Uterus (tissue), 3 donors: ENCODE measurements at regions not wholly inside any gene's neighbourhood (a gene's known extent, or its start where the extent isn't known, plus 50 kb on each side); places are given as distances from the start of the nearest gene placed in this dataset.

Experiments used
- DNase-seq, 2 donors: peaks; one replicate each; pipeline ENCODE4 v3.0.0-alpha.2; 2019 to 2020
- H3K27ac ChIP-seq, 2 donors: fragments of 200-600 bp; sonication (generic); 1 replicate in 1 of 2; 2 replicates in 1 of 2; pipeline ENCODE4 v1.5.1; 2016 to 2018
- H3K27me3 ChIP-seq, 2 donors: fragments of 200-600 bp; sonication (generic); one replicate each; pipeline ENCODE4 v1.5.1; 2018 to 2019; ENCODE audit warnings: control low read depth in 1 of 2
- H3K36me3 ChIP-seq, 2 donors: fragments of 200-600 bp; sonication (generic); one replicate each; pipeline ENCODE4 v1.5.1; 2019; ENCODE audit warnings: control low read depth in 1 of 2
- H3K4me1 ChIP-seq, 2 donors: fragments of 200-600 bp; sonication (generic); one replicate each; pipeline ENCODE4 v1.5.1; 2018 to 2019; ENCODE audit warnings: control low read depth in 1 of 2
- H3K4me3 ChIP-seq, 2 donors: fragments of 200-600 bp; sonication (generic); 1 replicate in 1 of 2; 2 replicates in 1 of 2; pipeline ENCODE4 v1.5.1; 2018 to 2019; ENCODE audit warnings: mild to moderate bottlenecking in 1 of 2
- H3K9me3 ChIP-seq, 2 donors: fragments of 200-600 bp; sonication (generic); one replicate each; pipeline ENCODE4 v1.5.1; 2019; ENCODE audit warnings: control low read depth in 1 of 2
- POLR2A ChIP-seq, 2 donors: fragments of 450-650 bp; IDR thresholded peaks; one replicate each; pipeline ENCODE4 v1.6.1; 2016; ENCODE audit warnings: antibody characterized with exemption in 2 of 2, mild to moderate bottlenecking in 1 of 2, moderate library complexity in 1 of 2
- intact Hi-C: fragments of 100-400 bp; cut with DNase I; formaldehyde crosslinking; loops from one replicate; pipeline ENCODE4 v1.15.1; 2023; ENCODE audit warnings: low total_unique reads
- TF ChIP-seq, protein P1 (sequence below), 4 experiments: fragments of 200-600 bp in 2 of 4; fragments of 450-650 bp in 2 of 4; sonication (generic) in 2 of 4; IDR thresholded peaks; one replicate each; pipeline ENCODE4 v1.5.1; 2016 to 2019; ENCODE audit warnings: antibody characterized with exemption in 4 of 4, mild to moderate bottlenecking in 2 of 4, moderate library complexity in 1 of 4
- donor health status: DM: yes; HTN: yes; CAD: no.

DNA sequence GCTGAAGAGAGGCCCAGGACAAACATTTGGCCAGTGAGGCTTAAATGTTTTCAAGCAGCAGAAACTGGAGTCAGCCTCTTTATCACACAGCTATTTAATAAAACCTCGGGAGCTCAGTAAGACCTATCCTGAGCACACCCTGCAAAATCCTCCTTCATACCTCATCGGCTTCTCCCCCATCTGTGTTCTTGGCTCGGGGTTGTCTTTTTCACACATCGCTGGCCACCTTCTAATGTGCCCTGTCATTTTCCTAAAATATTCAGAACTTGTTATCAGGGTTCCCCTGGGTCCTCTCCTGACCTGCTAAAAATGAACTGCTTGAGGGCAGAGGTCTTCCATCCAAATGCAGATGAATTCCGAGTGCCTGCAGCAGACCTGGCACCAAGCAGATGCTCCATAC, 310.3 kb upstream of the AKR1E2 start:
- Histone ChIP-seq H3K27me3 (no peaks in the 10 kb centered on the region), H3K36me3 (no peaks in the 10 kb centered on the region), H3K27ac (peak overlapping the region in 1 of 2 donors; percentile 67), H3K4me3 (no peak overlapping the region), H3K9me3 (no peaks in the 10 kb centered on the region), H3K4me1 (no peaks in the 10 kb centered on the region)
- intact Hi-C loops: no loop called here
- no peak for DNase-seq
- TF ChIP-seq POLR2A (IDR thresholded peaks at IDR 0.05): no peak
- TF ChIP-seq, protein P1, sequence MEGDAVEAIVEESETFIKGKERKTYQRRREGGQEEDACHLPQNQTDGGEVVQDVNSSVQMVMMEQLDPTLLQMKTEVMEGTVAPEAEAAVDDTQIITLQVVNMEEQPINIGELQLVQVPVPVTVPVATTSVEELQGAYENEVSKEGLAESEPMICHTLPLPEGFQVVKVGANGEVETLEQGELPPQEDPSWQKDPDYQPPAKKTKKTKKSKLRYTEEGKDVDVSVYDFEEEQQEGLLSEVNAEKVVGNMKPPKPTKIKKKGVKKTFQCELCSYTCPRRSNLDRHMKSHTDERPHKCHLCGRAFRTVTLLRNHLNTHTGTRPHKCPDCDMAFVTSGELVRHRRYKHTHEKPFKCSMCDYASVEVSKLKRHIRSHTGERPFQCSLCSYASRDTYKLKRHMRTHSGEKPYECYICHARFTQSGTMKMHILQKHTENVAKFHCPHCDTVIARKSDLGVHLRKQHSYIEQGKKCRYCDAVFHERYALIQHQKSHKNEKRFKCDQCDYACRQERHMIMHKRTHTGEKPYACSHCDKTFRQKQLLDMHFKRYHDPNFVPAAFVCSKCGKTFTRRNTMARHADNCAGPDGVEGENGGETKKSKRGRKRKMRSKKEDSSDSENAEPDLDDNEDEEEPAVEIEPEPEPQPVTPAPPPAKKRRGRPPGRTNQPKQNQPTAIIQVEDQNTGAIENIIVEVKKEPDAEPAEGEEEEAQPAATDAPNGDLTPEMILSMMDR (IDR thresholded peaks at IDR 0.05): no peak

DNA sequence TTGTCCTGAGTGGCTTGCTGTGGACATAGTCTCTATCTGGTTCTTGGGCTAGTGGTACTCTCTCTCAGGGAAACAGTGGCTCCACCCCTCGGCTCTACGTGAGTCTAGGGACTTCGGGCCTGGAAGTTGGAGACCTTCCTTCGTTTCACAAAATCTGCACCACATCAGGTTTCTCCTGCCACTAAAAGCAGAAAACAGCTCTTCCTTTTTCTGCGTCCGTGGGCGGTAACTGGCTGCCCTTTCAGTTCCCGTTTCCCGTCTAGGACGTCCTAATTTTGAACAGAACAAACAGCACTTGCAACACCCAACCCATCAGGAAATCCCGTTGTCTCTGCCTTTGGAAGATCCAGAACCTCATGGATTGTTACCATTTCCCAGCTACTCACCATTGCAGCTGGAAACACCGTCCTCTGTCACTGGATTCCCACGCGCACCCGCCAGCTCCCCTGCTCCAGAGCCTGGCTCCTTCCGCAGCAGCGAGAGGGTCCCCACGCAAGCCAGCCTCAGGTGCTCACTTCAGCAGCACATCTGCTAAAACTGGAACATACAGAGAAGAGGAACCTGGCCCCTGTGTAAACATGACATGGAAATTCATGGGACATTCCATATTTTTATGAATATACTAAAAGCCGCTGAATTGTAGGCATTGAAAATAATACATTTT, 311.4 kb upstream of the AKR1E2 start:
- Histone ChIP-seq H3K9me3 (no peaks in the 10 kb centered on the region), H3K4me3 (no peak overlapping the region), H3K27me3 (no peaks in the 10 kb centered on the region), H3K27ac (peak overlapping the region; percentile 54 to 67), H3K4me1 (no peaks in the 10 kb centered on the region), H3K36me3 (no peaks in the 10 kb centered on the region)
- TF ChIP-seq POLR2A (IDR thresholded peaks at IDR 0.05): no peak
- TF ChIP-seq, protein P1 (IDR thresholded peaks at IDR 0.05): no peak
- peak; percentile 61 to 69 for DNase-seq
- intact Hi-C loops: no loop called here

DNA sequence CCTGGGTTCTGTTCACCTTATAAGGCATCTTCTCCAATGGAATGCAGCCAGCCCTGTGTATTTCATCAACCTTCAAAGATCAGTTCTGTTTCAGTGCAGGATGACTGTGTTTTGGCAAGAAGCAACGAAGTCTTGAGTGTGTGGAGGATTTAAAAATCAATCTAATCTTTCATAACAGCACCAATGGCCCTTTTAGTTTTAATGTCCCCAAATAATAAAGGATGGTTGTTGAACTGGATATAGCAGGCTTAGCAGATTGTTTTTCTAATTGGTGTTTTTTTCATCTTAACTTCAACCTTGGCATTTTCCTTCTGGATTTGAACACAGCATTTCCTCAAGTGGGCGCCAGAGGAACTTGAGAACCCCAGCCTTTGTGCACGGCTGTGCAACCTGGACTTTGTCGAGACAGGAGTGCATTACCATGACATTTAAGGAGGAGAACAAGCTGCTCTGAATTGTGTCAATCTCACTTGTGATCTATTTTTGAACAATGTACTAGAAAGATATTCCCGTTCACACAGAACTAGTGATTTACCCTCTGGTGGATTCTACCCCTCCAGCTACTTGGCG, 313.3 kb upstream of the AKR1E2 start:
- intact Hi-C loops: no loop called here
- no peak for TF ChIP-seq POLR2A (IDR thresholded peaks at IDR 0.05)
- TF ChIP-seq, protein P1 (IDR thresholded peaks at IDR 0.05): peak; percentile 32 to 51 (median 50)
- Histone ChIP-seq H3K27ac (peak overlapping the region; percentile 53 to 54), H3K36me3 (no peaks in the 10 kb centered on the region), H3K27me3 (no peaks in the 10 kb centered on the region), H3K9me3 (no peaks in the 10 kb centered on the region), H3K4me3 (no peak overlapping the region), H3K4me1 (no peaks in the 10 kb centered on the region)
- DNase-seq: peak in 1 of 2 donors; percentile 60

DNA sequence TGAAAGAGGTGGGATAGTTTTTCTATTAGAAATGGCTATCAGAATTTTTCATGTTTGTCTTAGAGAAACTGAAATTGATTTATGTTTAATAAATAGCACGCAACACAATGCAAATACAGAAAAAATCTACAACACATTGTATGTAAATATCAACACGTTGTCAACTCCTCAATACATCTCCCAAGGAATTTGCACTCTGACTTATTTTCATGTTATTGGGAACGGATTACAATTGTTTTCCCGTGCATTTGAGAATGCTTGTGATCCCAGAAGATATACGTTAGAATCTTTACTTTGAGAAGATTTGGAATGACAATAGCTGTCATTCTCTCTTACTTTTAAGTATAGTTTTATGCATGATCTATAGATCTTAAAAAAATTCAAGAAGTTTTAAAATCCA, 313.8 kb upstream of the AKR1E2 start:
- Histone ChIP-seq H3K36me3 (no peaks in the 10 kb centered on the region), H3K9me3 (no peaks in the 10 kb centered on the region), H3K27me3 (no peaks in the 10 kb centered on the region), H3K4me1 (no peaks in the 10 kb centered on the region), H3K27ac (peak overlapping the region; percentile 53 to 60), H3K4me3 (no peak overlapping the region)
- TF ChIP-seq, protein P1 (IDR thresholded peaks at IDR 0.05): no peak
- TF ChIP-seq POLR2A (IDR thresholded peaks at IDR 0.05): no peak
- DNase-seq: no peak
- intact Hi-C loops: no loop called here

DNA sequence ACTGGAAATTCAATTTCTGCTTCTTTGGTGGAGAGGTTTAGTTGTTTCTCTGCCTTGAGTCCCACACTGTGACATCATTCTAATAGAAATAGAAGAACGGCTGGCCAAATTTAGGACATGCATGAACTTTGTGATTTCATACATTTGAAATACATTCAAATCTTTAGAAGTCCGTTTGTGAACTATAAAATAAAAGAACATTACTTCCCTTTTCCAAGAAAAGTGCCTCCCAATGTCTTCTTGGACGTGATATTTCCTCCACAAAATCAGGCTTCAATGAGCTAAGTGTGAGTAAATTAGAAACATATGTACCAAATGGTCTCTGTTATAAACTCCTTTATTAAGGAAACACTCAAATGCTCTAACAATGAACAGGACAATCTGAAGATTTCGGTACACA, 314.5 kb upstream of the AKR1E2 start:
- intact Hi-C loops: no loop called here
- Histone ChIP-seq H3K4me3 (no peak overlapping the region), H3K27ac (peak overlapping the region; percentile 53 to 60), H3K9me3 (no peaks in the 10 kb centered on the region), H3K36me3 (no peaks in the 10 kb centered on the region), H3K4me1 (no peaks in the 10 kb centered on the region), H3K27me3 (no peaks in the 10 kb centered on the region)
- no peak for TF ChIP-seq POLR2A (IDR thresholded peaks at IDR 0.05)
- TF ChIP-seq, protein P1 (IDR thresholded peaks at IDR 0.05): no peak
- DNase-seq: no peak
